GM21423 (cell line): ENCODE measurements at regions not wholly inside any gene's neighbourhood (a gene's known extent, or its start where the extent isn't known, plus 50 kb on each side); places are given as distances from the start of the nearest gene placed in this dataset.

Experiments used
- ATAC-seq: cut with Tn5 transposase; IDR thresholded peaks from one replicate; pipeline ENCODE4 v1.9.1; 2021; ENCODE audit warnings: mild to moderate bottlenecking, moderate library complexity; ENCODE audit not compliant: unreplicated experiment

DNA sequence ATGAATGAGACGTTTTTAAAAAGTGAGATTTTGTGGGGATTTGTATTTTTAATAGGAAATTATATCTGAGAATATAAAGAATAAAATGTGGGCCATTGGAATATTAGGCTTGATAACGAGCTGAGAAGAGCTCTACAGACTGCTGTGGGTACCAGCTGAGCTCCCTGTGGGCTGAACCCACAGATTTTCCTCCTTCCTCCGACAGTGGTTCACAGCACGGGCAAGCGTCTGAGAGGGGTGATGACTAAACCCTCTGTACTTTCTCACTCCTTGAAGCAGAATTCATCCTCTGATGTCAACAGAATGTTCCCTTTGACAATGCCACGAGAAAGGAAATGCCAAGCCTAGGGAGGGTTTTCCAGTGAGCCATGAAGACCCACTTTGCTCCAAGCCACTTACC is 102.7 kb upstream of the AJAP1 start:
- ATAC-seq: no peak

DNA sequence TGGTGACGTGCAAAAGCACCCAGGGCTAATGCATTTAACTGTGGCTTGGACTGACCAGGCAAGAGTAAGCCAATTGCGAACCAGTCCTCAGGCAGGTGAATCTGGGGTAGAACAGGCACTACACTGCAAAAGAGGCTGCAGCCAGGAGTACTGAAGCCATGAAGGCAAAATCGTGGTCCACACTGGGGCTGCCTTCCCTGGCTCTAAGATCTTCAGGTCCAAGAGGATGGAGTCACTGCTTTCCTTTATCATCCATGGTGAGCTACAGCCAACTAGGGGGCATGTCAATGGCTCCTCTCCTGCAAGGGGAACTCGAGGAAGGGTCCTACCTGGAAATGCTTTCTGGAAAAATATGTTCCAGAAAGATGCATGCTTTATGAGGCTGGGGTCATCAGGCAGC is 100.6 kb upstream of the AJAP1 start:
- no peak for ATAC-seq

DNA sequence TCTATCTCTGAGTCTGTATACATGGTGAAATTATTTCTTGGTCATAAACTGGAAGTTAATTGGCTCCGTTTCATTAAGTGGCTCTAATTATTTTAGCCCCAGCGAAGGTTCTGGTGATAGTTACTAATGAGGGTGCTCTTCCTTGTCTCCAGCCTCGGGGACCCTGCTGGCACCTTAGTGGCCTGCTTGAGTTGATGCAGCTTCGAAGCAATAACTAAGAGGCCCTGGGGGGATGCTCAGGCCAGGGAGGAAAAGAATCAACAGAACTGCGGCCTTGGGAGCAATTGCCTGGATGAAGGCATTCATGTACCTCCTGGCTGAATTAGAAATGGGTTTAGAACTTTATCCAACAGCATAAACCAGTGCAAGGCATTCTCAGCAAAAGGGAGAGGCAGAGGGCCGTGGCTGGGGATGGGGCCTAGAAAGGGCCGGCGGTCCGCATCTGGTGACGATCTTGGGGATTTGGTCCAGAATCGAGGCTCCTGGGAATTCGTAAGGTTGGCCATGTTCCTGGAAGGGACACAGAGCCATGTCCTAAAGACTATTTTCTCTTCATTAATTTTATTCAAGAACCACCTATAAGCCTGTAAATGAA is 100.0 kb upstream of the AJAP1 start:
- no peak for ATAC-seq

DNA sequence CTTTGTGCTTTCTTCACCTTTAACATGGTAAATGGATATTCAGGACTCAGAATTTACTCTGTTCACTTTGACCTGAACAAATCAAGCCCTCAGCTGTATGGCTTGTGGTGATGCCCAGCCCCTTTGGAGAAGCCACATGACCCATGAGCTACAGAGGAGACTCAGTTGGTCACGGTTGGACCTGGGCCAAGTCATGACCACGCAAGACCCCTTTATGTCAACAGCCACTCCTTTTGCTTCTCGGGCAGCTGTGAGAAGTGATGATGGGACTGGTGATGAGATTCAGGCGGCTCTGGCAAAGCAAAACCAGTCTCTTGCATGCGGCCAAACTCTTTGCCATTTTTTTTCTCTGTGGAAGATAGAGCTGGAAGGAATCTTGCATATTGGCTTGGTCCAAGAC is 96.5 kb upstream of the AJAP1 start:
- ATAC-seq: no peak

DNA sequence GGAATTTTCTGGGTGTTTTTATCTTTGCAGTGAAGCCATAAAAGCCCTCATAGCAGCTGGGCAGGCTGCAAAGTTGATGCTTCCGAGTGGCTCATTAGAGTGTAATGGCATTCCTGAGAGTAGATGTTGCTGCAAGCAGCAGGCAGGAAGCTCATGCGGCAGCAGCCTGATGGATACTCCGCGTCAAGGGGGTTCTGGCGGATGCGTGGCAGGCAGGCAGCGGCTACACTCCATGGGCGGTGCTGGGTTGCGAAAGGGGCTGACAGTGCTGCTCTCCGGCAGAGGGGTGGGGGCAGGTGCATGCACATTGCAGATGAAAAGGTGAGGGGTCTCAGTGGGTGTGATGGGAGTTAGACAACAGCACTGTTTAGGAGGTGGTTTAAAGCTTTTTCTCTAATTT is 93.2 kb upstream of the AJAP1 start:
- no peak for ATAC-seq

DNA sequence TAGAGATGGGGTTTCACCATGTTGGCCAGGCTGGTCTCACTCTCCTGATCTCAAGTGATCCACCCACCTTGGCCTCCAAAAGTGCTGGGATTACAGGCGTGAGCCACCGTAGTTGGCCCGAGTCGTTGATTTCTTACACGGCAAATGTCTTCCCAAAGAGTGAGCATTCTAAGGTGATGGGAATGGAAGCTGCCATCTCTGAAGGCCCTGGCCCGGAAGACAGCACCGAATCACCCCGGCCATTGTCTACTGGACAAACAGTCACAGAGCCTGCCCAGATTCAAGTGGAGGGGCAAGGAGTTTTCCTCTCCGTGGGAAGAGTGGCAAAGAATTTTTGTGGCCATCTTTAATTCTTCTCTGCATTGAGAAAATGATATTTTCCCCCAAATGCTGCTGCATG is 92.1 kb upstream of the AJAP1 start:
- no peak for ATAC-seq

DNA sequence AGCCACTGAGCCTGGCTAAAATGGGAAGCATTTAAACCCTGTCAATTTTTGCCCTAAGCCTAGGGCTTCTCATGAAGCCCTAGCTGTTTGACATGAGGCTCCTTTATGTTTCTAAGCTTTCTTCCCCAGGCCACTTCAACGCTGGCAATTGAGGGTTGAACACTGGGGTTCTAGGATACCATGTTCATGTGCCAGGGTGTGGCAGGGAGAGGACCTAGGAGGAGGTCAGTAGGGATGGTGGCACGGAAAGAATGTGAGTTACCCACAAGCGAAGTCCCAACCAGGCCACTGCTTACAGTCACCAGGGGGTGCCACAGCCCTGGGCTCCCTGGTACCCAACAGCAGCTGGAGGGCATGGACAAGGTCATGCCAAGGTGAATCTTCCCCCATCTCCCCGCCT is 90.8 kb upstream of the AJAP1 start:
- ATAC-seq: no peak

DNA sequence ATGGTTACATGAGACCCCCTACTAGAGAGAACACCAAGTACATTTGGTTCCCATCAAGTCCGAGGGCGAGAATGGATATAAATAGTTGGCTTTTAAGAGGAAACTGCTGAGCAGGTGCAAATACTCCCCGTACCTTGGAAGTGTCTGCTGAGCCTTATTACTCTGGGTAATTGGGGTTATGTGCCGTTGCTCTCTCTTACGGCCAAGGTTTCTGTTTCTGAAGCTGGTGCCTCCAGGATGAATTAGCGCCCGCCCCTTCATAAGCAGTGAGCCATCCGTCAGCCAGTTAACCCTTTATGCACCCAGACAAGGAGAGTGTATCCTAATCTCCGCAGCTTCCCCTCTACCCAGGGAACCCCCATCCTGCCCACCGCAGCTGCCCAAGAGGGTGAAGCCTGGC is 90.4 kb upstream of the AJAP1 start:
- no peak for ATAC-seq

DNA sequence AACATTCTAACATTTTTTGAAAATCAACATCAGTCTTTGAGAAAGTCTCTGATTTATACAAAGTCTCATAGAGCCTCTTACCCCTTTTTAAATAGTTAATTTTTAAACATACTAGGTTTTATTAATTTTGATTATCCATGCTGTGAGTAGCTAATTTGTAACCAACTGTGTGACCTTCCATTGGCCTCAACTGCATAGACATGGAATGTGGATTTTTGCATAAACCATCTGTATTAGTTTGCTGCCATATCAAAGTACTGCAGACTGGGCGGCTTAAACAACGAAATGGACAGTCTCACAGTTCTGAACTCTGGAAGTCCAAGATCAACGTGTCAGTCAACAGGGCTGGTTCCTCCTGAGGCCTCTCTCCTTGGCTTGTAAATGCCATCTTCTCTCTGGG is 89.2 kb upstream of the AJAP1 start:
- no peak for ATAC-seq

DNA sequence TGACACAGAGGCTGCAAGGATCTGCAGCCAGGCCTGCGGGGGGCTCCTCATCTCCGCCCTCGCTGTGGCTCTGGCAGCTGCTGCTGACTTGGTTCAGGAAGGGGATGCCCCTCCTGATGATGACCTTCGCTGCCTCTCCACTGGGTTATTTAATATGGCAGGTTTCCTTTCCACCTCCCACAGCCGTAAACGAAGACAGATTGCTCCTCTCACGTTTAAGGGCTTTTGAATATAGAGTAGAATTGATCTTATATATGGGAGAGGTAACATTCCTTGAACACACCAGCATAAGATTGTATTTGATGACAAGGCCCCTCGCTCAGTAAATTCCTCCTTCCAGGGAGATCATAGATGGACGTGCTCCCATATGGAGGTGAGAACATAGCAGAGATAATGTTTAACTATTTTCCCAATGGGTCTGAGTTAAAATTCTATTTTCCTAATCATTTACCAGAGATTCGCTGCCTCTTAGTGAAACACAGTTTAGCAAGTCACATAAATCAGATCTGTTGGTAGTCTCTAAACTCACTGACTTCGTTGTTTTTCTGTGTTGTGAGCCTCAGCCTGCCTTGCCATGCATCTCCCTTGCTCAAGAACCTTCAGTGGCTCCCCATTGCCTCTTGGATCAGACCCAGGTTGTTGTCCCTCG is 88.5 kb upstream of the AJAP1 start:
- ATAC-seq: no peak

DNA sequence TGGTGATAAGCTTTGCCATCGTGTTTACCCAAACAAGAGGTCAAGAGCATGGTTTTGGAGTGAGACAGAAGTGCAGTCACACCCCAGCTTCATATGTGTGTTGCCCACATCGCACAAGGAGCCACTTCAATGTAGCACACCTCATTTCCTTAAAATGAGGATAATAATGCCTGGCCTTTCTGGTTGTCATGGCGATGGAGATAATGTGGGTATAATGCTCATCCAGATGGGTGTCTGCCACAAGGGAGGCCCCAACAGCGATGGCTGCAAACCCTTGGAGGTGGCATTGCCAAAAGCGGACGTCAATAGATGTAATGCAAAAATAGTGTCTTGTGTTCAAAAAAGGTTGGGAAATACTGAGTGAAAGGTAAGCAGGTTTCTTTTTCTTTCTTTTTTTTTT is 83.1 kb upstream of the AJAP1 start:
- no peak for ATAC-seq

DNA sequence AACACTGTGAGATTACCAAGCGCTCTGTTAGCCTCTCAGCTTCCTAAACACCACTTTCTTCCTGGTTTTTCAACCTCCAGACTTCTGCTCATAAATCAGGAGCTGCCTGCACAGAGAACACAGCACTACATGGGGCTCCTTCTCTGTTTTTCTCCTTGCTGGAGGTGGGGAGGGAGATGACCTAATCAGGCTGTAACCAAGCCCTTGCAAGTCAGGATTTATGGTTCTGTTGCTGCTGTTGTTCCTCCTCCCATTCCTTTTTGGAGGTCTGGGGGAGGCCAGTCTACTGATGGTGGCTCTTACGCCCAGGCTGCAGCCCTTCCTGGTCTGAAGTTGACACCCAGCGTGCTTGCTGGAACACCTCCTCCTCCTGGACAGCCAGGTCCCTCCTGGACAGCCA is 80.9 kb upstream of the AJAP1 start:
- ATAC-seq: no peak

DNA sequence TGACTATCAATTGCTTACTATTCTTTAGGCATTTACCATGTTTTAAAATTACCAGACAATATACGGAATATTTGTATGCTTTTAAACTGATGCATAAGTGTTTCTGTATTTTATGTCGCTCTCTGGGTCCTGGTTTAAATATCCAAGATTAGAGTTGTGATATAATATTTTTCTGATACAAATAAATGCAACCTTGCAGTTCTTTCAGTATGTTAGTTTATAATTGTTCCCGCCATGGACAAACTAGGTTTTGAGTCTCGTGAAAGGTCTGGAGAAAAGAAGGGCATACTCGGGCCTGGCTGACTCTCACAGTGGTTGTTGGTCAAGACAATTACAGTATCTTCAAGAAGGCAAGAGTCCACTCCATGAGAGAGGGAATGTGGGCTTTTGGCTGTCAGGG is 72.6 kb upstream of the AJAP1 start:
- no peak for ATAC-seq

DNA sequence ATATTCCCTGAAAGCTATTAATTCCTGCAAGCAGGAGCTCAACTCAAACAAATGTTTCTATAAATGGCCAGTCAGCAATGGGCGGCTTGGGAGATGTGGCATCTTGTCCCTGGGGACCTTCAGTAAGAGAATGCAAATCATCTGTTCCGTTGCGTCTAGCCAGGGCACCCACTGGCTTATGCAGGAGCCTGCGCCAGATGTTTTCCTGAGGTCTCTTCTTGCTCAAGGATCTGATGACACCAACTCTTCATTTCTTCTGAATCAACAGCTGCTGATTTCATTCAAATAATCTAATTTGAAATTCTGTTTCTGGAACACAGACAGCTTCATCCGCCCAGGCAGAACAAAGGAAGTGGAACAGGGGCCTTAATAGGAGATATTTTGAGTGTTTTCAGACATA is 70.0 kb upstream of the AJAP1 start:
- ATAC-seq: no peak

DNA sequence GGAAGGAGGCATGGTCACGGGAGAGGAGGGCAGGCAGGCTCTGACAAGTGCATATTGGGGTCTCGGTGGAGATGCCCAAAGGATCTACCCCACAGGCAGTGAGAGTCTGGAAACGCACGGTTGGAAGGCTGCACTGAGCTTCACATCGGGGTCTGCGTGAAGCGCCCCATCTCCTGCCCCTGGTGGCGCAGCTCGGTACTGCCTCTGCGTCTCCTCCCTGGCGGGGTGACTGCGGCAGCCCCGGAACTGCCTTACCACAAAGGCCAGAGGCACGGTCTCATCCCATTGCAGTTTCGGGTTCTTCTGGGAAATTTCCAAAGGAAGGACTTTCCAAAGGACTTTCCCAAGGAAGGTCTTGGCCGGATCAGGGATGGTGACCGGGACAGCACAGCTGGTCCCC is 69.2 kb upstream of the AJAP1 start:
- ATAC-seq: no peak

DNA sequence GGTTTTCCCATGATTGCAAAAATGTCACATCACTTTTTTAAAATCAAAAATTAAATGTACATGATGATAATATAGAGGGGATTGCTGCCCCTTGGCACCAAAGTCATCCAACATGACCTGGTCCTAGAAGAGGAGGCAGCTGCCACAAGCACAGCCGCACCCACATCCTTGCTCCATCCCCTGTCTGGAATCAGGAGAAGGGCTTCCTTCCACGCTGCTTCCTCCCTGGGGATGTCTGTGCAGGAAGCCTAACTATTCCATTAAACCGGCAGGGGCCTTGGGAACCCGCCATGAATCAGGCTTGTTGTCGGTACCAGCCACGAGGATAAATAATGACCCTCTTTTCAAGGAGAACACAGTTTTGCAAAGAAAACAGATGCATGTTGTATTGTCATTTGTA is 68.7 kb upstream of the AJAP1 start:
- ATAC-seq: no peak

DNA sequence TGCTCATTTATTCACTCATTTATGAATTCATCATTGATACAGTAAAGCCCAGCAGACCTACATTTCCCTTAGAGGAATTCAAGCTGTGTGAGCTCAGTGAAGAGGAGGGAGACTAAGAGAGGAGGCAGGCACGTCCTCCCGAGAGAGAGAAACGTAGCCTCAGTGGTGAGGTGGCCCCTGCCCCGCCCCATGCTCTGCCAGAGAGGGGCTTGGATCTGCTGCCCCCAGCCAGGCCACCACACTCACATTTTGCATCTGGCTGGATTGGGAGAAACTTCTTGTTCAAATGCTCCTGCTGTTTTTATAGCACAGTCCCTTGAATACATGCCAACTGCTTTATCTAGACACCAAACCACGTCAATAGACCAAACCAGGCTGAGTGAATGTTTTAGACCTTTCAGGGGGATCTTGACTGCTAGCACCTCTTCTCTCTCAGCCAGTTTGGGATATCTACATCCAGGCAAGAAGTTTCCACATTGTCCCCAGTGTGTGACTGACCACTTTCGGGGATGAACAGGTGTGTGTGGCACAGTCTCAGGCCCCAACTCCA is 67.7 kb upstream of the AJAP1 start:
- no peak for ATAC-seq

DNA sequence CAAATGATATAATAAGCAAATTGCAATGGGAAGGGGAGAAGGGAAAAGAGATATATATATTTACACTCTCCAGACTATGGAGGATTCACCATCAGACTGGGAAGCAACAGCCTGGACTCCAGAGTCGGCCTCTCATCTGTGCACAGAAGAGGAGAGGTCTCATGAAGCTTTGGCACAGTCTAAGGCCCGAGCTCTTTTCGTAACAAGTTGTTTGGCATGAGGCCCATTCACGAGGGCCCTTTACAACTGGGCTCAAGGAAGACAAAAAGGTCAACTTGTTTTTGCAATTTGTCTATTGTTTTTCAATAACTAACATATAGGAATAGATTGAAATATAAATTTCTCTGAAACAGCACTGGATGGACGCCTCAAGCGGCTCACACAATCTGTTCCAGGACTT is 66.7 kb upstream of the AJAP1 start:
- no peak for ATAC-seq

DNA sequence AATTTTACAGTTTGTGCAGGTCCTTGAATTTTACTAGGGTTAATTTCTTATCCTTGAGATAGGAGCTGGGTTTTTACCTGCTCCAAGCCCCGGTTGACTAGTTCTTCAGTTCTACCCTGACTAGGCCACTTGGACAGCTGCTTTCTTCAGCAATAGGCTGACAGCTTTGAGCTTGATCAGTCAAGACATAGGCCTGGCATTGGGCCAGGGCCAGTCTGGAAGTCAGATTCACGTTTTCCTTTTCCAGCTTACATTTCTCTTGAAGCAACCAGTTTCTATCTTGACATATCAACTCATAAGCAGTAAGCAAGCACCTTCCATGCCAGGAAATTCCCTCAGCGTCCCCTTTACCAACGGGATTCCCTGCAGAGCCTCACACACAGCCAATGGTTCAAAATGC is 63.7 kb upstream of the AJAP1 start:
- no peak for ATAC-seq

DNA sequence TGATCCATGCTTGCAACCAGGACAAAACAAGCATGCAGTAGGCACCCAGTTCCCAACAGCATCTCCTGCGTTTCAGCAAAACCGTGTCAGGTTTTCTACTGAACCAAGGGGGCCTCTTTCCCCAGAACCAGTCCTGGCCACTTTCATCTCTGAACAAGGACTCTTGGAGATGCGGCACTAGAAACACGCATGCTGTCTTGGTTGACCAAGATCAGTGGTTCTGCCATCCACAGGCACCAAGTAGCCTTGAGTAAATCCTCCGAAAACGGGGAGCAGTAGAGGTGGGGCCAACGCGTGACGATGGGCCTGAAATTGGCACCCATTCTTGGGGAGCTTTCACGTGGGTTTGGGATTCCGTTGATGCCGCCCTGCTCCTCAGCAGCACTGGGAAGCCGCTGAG is 62.5 kb upstream of the AJAP1 start:
- ATAC-seq: no peak

DNA sequence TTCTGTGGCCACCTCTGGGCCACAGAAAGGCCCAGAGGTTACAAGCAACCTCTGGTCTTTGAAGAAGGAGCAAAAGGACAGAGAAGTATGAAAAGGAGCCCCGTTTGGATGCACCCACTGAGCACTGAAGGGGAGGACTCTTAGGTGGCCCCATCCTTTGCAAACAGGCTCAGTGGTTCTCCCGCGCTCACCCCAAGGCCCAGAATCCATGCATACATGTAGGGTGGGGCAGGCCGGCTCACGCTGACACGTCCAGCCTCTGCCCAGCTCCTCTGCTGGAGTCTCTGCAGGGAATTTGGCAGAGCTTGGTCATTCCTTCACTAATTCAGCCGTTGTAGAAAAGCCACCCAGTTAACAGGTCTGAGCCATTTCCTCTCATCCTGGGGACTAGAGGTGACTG is 61.3 kb upstream of the AJAP1 start:
- ATAC-seq: no peak

DNA sequence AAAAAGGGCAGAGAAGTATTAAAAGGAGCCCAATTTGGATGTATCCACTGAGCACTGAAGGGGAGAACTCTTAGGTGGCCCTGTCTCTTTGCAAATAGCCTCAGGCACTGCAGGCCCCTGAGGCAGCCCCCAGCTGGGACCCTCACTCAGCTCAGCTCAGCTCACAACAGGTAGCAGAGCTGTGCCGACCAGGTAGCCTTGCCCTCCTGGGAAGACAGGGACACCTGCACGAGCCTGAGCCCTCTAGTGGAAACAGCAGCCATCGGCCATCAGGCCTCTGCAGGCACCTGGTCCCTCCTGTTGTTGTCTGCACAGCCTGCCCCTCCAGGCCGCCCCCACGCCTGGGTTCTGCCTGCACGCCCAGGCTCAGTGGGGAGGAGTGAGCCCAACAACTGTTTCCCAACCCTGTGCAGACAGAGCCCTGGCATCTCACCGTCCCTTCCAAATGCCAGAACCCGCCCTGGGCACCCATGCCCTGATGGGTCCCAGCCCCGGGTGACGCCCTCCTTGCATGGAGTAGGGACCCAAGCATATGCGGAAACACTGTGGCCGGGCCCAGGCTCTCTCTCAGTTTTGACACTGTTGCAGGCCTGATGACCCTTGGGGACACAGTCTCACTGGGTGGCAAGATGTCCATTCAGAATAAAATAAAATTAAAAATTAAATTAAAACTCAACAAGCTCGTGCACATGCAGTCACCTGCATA is 60.0 kb upstream of the AJAP1 start:
- ATAC-seq: no peak
